MV-4-11 (cell line): ENCODE measurements at regions not wholly inside any gene's neighbourhood (a gene's known extent, or its start where the extent isn't known, plus 50 kb on each side); places are given as distances from the start of the nearest gene placed in this dataset.

Experiments
- DNase-seq: peaks from one replicate; lab custom pipeline; 2025; lab: John Stamatoyannopoulos, UW

- DNase-seq: no peak
Observed at GRCh38 chr4:156100651-156101050, 147.0 kb upstream of the CTSO start.

GRCh38 chr4:156098805-156099204 is 145.1 kb upstream of the CTSO start:
- no peak for DNase-seq

GRCh38 chr4:156085100-156085499 is 131.4 kb upstream of the CTSO start:
- no peak for DNase-seq

- DNase-seq: no peak
Observed at GRCh38 chr4:156084373-156084772, 130.7 kb upstream of the CTSO start.

- DNase-seq: no peak
Observed at GRCh38 chr4:156073976-156074375, 120.3 kb upstream of the CTSO start.

GRCh38 chr4:156060661-156061060 is 107.0 kb upstream of the CTSO start:
- DNase-seq: peak; percentile 46

- DNase-seq: no peak
Observed at GRCh38 chr4:156053174-156053573, 99.5 kb upstream of the CTSO start.

GRCh38 chr4:156052116-156052515 is 98.5 kb upstream of the CTSO start:
- DNase-seq: no peak

GRCh38 chr4:156038772-156039171 is 85.1 kb upstream of the CTSO start:
- no peak for DNase-seq

- DNase-seq: no peak
Observed at GRCh38 chr4:156036496-156036895, 82.8 kb upstream of the CTSO start.

- no peak for DNase-seq
Observed at GRCh38 chr4:156029691-156030090, 76.0 kb upstream of the CTSO start.

GRCh38 chr4:156021298-156021697 is 67.6 kb upstream of the CTSO start:
- peak; percentile 93 for DNase-seq

GRCh38 chr4:156019246-156019645 is 65.6 kb upstream of the CTSO start:
- DNase-seq: no peak

GRCh38 chr4:156018383-156018782 is 64.7 kb upstream of the CTSO start:
- no peak for DNase-seq

- no peak for DNase-seq
Observed at GRCh38 chr4:156015781-156016180, 62.1 kb upstream of the CTSO start.

- DNase-seq: no peak
Observed at GRCh38 chr4:156006192-156006591, 52.5 kb upstream of the CTSO start.
